SK-N-SH (cell line): ENCODE measurements at regions not wholly inside any gene's neighbourhood (a gene's known extent, or its start where the extent isn't known, plus 50 kb on each side); places are given as distances from the start of the nearest gene placed in this dataset.

Experiments
- CTCF ChIP-seq: fragments of 200-600 bp; sonication (generic); IDR thresholded peaks from 2 replicates; pipeline ENCODE4 v1.6.1; 2017; ENCODE audit warnings: antibody characterized with exemption, mild to moderate bottlenecking, moderate library complexity
- EZH2phosphoT487 ChIP-seq: fragments of 200-600 bp; sonication (generic); IDR thresholded peaks from 2 replicates; pipeline ENCODE4 v1.6.1; 2017; ENCODE audit warnings: low read depth, mixed run types, mild to moderate bottlenecking, antibody characterized with exemption, moderate library complexity, borderline replicate concordance
- FOXM1 ChIP-seq: IDR thresholded peaks from 2 replicates; pipeline ENCODE4 v1.4.0; 2012; ENCODE audit warnings: low read depth, mild to moderate bottlenecking
- IRF3 ChIP-seq: fragments of 150-350 bp; IDR thresholded peaks from 2 replicates; pipeline ENCODE4 v1.6.1; 2016; ENCODE audit warnings: mild to moderate bottlenecking, low read depth, low read length
- POLR2AphosphoS5 ChIP-seq: IDR thresholded peaks from 2 replicates; pipeline ENCODE4 v1.6.1; 2012; ENCODE audit warnings: low read depth, low read length

- TF ChIP-seq EZH2phosphoT487 = no peak
- no peak for TF ChIP-seq CTCF
- no peak for TF ChIP-seq POLR2AphosphoS5
- no peak for TF ChIP-seq FOXM1
- TF ChIP-seq IRF3 = no peak
These were observed 186.0 kb downstream of the CRLF2 start for GRCh38 chrX:1026263-1027015.
